ENCODE measurements at regions not wholly inside any gene's neighbourhood (a gene's known extent, or its start where the extent isn't known, plus 50 kb on each side); places are given as distances from the start of the nearest gene placed in this dataset.

DNA sequence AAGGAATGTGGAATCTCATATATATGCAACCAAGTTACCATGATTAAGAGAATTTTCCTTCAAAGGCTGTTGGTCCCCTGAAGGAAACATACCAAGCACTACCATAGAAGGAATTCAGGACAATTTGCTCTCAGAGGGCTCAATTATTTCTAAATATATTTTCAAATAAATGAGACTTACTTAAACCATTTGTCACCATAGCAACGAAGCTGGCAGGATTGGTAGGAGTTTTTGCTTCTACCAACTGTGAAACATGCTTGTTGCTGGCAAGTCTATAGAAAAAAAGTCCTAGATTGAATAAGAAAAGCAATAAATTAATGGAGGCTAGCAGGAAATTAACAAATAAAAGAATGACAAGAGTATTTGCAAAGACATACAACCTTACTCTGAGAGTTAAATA lies 156.9 kb upstream of the NPSR1 start:
- Mint-ChIP-seq H3K9me3 (peaks cover 3% of the 10 kb centered on the region), H3K4me1 (no peaks in the 10 kb centered on the region), H3K27ac (no peak overlapping the region), H3K4me3 (no peak overlapping the region), H3K27me3 (no peaks in the 10 kb centered on the region), H3K36me3 (ENCODE audit: low read depth) (no peaks in the 10 kb centered on the region)
- ATAC-seq (ENCODE audit: low read depth) (no peak), DNase-seq (no peak)
- TF ChIP-seq, protein P1, sequence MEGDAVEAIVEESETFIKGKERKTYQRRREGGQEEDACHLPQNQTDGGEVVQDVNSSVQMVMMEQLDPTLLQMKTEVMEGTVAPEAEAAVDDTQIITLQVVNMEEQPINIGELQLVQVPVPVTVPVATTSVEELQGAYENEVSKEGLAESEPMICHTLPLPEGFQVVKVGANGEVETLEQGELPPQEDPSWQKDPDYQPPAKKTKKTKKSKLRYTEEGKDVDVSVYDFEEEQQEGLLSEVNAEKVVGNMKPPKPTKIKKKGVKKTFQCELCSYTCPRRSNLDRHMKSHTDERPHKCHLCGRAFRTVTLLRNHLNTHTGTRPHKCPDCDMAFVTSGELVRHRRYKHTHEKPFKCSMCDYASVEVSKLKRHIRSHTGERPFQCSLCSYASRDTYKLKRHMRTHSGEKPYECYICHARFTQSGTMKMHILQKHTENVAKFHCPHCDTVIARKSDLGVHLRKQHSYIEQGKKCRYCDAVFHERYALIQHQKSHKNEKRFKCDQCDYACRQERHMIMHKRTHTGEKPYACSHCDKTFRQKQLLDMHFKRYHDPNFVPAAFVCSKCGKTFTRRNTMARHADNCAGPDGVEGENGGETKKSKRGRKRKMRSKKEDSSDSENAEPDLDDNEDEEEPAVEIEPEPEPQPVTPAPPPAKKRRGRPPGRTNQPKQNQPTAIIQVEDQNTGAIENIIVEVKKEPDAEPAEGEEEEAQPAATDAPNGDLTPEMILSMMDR (IDR thresholded peaks at IDR 0.05), result no peak
- CTCF ChIA-PET, result no interaction called here
- intact Hi-C loops (cut with micrococcal nuclease), result no loop called here
- POLR2A ChIA-PET, result no interaction called here

DNA sequence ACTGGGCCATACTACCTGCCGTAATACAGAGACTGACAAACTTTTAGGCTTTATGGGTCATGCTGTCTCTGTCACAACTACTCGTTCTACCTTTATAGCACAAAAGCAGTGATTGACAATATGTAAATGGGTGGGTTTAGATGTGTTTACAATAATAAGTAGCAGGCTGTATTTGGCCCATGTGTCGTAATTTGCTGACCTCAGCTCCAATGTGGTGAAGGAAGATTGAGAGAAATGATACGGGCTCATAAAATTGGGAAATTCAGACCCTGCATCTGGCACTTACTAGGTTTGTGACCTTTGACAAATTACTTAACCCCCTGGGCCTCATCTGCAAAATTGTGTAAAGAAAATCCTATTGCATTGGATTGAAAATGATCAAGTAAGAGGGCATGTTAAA lies 150.8 kb upstream of the NPSR1 start:
- H3K4me3 Mint-ChIP-seq, result no peak overlapping the region
- no peaks in the 10 kb centered on the region for H3K36me3 Mint-ChIP-seq (ENCODE audit: low read depth)
- CTCF ChIA-PET, result no interaction called here

DNA sequence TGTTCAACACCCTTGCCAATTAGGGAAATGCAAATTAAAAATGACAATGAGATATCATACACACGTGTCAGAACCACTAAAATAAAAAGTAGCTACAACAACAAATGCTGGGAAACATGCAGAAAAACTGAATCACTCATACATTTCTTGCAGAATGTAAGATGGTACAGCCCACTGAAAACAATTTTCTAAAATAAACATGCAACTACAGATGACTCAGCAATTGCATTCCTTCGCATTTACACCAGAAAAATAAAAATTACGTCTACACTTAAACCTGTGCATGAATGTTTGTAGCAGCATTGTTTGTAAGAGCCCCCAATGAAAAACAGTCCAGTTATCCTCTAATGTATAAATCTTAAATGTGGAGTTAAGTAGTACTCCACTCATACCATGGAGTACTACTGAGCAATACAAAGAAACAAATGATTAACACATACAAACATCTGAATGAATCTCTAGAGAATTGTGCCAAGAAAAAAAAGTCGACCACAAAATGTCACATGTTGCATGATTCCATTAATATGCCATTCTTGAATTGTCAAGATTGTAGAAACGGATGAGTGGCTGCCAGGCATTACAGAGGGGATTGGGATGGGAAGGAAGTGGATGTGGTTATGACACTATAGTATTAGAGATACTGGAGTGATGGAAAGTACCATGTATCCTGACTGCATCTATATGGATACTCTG lies 134.6 kb upstream of the NPSR1 start:
- Mint-ChIP-seq H3K4me3 (no peak overlapping the region), H3K9me3 (peaks cover 22% of the 10 kb centered on the region), H3K27ac (no peak overlapping the region), H3K27me3 (no peaks in the 10 kb centered on the region), H3K4me1 (no peaks in the 10 kb centered on the region), H3K36me3 (ENCODE audit: low read depth) (no peaks in the 10 kb centered on the region)
- CTCF ChIA-PET, result no interaction called here
- POLR2A ChIA-PET, result no interaction called here
- ATAC-seq (ENCODE audit: low read depth) (no peak), DNase-seq (no peak)
- intact Hi-C loops (cut with micrococcal nuclease), result no loop called here
- TF ChIP-seq, protein P1 (IDR thresholded peaks at IDR 0.05), result no peak

More for the DNA sequence above, 150.8 kb upstream of the NPSR1 start:
- intact Hi-C loops (cut with micrococcal nuclease), result no loop called here
- Mint-ChIP-seq H3K27me3 (no peaks in the 10 kb centered on the region), H3K9me3 (peaks cover 4% of the 10 kb centered on the region), H3K27ac (no peak overlapping the region), H3K4me1 (no peaks in the 10 kb centered on the region)
- DNase-seq (no peak), ATAC-seq (ENCODE audit: low read depth) (no peak)
- POLR2A ChIA-PET, result no interaction called here
- TF ChIP-seq, protein P1 (IDR thresholded peaks at IDR 0.05), result no peak

DNA sequence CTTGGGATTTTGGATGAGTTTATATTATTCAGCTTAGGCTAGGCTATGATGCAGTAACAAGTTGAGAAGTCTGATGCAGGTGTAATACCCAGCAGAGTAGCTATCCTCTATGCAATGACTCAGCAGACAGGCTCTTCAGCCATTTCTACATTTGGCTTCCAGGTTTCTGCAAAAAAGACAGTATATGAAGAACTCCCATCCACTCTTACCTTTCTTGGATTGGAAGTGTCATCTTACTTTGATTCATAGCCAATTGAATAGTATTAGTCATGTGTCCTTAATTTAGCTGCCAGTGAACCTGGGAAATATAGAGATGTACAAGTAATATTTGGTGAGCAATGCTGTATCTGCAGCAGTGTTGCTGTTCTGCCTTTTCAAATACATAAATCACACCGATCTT lies 127.8 kb upstream of the NPSR1 start:
- peaks cover 14% of the 10 kb centered on the region for H3K9me3 Mint-ChIP-seq
- no peaks in the 10 kb centered on the region for H3K36me3 Mint-ChIP-seq (ENCODE audit: low read depth)
- ATAC-seq (ENCODE audit: low read depth), result no peak
- no peaks in the 10 kb centered on the region for H3K4me1 Mint-ChIP-seq
- H3K27ac Mint-ChIP-seq, result no peak overlapping the region
- intact Hi-C loops (cut with micrococcal nuclease), result no loop called here
- DNase-seq, result no peak
- CTCF ChIA-PET, result no interaction called here
- H3K27me3 Mint-ChIP-seq, result no peaks in the 10 kb centered on the region
- H3K4me3 Mint-ChIP-seq, result no peak overlapping the region
- POLR2A ChIA-PET, result no interaction called here
- TF ChIP-seq, protein P1 (IDR thresholded peaks at IDR 0.05), result no peak

DNA sequence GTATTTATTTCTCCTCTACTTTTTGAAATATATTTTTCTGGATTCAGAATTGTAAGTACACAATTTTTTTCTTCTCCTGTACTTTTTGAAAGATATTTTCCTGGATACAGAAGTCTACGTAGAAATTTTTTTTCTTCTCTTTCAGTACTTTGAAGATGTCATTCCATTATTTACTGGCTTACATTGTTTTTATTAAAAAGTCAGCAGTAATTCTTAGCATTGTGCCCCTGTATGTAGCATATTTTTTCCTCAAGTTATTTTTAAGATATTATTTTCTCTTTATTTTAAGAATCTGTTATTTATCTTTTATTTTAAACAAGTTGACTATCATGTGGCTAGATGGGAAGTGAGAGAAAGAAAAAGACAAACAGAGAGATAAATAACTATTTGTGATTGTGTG lies 119.0 kb upstream of the NPSR1 start:
- CTCF ChIA-PET, result no interaction called here
- no peaks in the 10 kb centered on the region for H3K27me3 Mint-ChIP-seq
- no peaks in the 10 kb centered on the region for H3K36me3 Mint-ChIP-seq (ENCODE audit: low read depth)
- no peaks in the 10 kb centered on the region for H3K4me1 Mint-ChIP-seq
- intact Hi-C loops (cut with micrococcal nuclease), result no loop called here
- no peak overlapping the region for H3K4me3 Mint-ChIP-seq
- POLR2A ChIA-PET, result no interaction called here
- TF ChIP-seq, protein P1 (IDR thresholded peaks at IDR 0.05), result no peak
- ATAC-seq (ENCODE audit: low read depth), result no peak
- no peak overlapping the region for H3K27ac Mint-ChIP-seq
- peaks cover 6% of the 10 kb centered on the region for H3K9me3 Mint-ChIP-seq
- no peak for DNase-seq
